ENCODE measurements at regions not wholly inside any gene's neighbourhood (a gene's known extent, or its start where the extent isn't known, plus 50 kb on each side); places are given as distances from the start of the nearest gene placed in this dataset.
"Not testable (repeated sequence)": the region's sequence is repeated elsewhere in the genome, so short reads cannot be mapped to it uniquely, and the experiment has no call there.

- no peaks in the 10 kb centered on the region for H3K4me1 ChIP-seq
- no peaks in the 10 kb centered on the region for H3K27me3 ChIP-seq
- no peak overlapping the region for H3K27ac ChIP-seq
- no peaks in the 10 kb centered on the region for H3K9me3 ChIP-seq
- no peak for DNase-seq (ENCODE audit: low spot score in 2 of 2)
- H3K4me3 ChIP-seq = no peak overlapping the region
- intact Hi-C loops (cut with DNase I) = loop anchor here (5.0 kb wide), 1 partner anchor 332 kb away; no protein-coding TSS in a partner anchor
- TF ChIP-seq, protein P1, sequence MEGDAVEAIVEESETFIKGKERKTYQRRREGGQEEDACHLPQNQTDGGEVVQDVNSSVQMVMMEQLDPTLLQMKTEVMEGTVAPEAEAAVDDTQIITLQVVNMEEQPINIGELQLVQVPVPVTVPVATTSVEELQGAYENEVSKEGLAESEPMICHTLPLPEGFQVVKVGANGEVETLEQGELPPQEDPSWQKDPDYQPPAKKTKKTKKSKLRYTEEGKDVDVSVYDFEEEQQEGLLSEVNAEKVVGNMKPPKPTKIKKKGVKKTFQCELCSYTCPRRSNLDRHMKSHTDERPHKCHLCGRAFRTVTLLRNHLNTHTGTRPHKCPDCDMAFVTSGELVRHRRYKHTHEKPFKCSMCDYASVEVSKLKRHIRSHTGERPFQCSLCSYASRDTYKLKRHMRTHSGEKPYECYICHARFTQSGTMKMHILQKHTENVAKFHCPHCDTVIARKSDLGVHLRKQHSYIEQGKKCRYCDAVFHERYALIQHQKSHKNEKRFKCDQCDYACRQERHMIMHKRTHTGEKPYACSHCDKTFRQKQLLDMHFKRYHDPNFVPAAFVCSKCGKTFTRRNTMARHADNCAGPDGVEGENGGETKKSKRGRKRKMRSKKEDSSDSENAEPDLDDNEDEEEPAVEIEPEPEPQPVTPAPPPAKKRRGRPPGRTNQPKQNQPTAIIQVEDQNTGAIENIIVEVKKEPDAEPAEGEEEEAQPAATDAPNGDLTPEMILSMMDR (IDR thresholded peaks at IDR 0.05) = no peak
- H3K36me3 ChIP-seq = no peaks in the 10 kb centered on the region
Observed at GRCh38 chr12:131644481-131644880, 66.4 kb upstream of the SFSWAP start.

GRCh38 chr12:131644917-131645316, 66.0 kb upstream of the SFSWAP start:
- intact Hi-C loops (cut with DNase I) = loop anchor here (5.0 kb wide), 1 partner anchor 333 kb away; no protein-coding TSS in a partner anchor
- not testable (repeated sequence) for H3K9me3 ChIP-seq; H3K36me3 ChIP-seq; DNase-seq (ENCODE audit: low spot score in 2 of 2); H3K4me3 ChIP-seq; H3K27me3 ChIP-seq; H3K4me1 ChIP-seq; H3K27ac ChIP-seq

- DNase-seq (ENCODE audit: low spot score in 2 of 2); H3K27ac ChIP-seq; H3K4me1 ChIP-seq; H3K27me3 ChIP-seq; H3K4me3 ChIP-seq; intact Hi-C loops (cut with DNase I); H3K36me3 ChIP-seq; H3K9me3 ChIP-seq: not testable (repeated sequence)
Observed at GRCh38 chr12:131645557-131645956, 65.3 kb upstream of the SFSWAP start.

GRCh38 chr12:131646444-131646843, 64.4 kb upstream of the SFSWAP start:
- H3K36me3 ChIP-seq; H3K27me3 ChIP-seq; H3K27ac ChIP-seq; H3K4me1 ChIP-seq; intact Hi-C loops (cut with DNase I); DNase-seq (ENCODE audit: low spot score in 2 of 2); H3K4me3 ChIP-seq; H3K9me3 ChIP-seq: not testable (repeated sequence)

- no peak overlapping the region for H3K27ac ChIP-seq
- no peak for DNase-seq (ENCODE audit: low spot score in 2 of 2)
- H3K27me3 ChIP-seq = no peaks in the 10 kb centered on the region
- TF ChIP-seq, protein P1 (IDR thresholded peaks at IDR 0.05) = no peak
- H3K36me3 ChIP-seq = no peaks in the 10 kb centered on the region
- no peaks in the 10 kb centered on the region for H3K9me3 ChIP-seq
- intact Hi-C loops (cut with DNase I) = no loop called here
- H3K4me1 ChIP-seq = no peaks in the 10 kb centered on the region
- H3K4me3 ChIP-seq = no peak overlapping the region
Observed at GRCh38 chr12:131647667-131648066, 63.2 kb upstream of the SFSWAP start.

DNA sequence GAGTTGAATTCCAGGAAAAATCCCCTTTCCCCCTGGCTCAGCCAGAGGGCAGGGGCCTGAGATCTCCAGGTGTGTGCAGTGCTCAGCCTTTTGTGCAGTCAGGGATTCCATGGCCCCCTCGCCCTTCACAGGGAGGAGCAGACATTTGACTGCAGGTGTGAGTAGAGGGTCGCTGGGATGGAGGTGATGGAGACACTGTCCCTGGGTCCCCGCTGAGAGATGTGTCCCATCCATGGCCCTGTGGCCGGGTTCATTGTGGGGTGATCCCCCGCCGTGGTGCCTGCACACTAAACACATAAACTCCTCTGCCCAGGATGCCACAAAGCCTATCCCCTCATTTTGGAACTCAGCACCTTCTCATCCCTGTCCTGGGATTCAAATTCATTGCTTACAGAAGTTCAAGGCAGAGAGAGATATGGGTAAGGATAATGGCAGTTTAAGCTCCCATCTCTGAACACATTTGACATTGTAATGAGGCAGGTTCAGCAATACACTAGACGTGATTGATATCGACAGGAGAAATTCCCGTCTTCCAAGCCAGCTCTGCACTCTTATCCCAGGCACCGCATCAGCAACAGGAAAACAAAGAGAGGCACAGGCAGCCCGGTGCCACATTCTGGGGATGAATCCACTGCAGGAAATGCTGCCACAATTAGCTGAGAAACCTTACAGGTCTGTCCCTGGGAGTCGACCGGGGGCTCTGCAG, 55.3 kb upstream of the SFSWAP start:
- H3K4me3 ChIP-seq; H3K27ac ChIP-seq; H3K36me3 ChIP-seq; DNase-seq (ENCODE audit: low spot score in 2 of 2); H3K27me3 ChIP-seq; H3K9me3 ChIP-seq; intact Hi-C loops (cut with DNase I); H3K4me1 ChIP-seq: not testable (repeated sequence)

DNA sequence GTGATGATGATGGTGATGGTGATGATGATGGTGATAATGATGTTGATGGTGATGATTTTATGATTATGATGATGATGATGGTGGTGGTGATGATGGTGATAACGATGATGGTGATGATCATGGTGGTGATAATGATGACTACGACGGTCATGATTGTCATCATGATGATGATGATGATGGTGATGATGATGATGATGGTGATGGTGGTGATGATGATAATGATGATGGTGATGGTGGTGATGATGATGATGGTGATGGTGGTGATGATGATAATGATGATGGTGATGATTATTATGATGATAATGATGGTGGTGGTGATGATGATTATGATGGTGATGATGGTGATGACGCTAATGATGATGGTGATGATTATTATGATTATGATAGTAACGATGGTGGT, 54.1 kb upstream of the SFSWAP start:
- H3K27me3 ChIP-seq; H3K4me1 ChIP-seq; intact Hi-C loops (cut with DNase I); H3K27ac ChIP-seq; H3K4me3 ChIP-seq; H3K36me3 ChIP-seq; DNase-seq (ENCODE audit: low spot score in 2 of 2); H3K9me3 ChIP-seq: not testable (repeated sequence)

GRCh38 chr12:131658605-131659004, 52.3 kb upstream of the SFSWAP start:
- H3K27me3 ChIP-seq; H3K4me1 ChIP-seq; H3K9me3 ChIP-seq; H3K27ac ChIP-seq; intact Hi-C loops (cut with DNase I); H3K36me3 ChIP-seq; H3K4me3 ChIP-seq; DNase-seq (ENCODE audit: low spot score in 2 of 2): not testable (repeated sequence)

DNA sequence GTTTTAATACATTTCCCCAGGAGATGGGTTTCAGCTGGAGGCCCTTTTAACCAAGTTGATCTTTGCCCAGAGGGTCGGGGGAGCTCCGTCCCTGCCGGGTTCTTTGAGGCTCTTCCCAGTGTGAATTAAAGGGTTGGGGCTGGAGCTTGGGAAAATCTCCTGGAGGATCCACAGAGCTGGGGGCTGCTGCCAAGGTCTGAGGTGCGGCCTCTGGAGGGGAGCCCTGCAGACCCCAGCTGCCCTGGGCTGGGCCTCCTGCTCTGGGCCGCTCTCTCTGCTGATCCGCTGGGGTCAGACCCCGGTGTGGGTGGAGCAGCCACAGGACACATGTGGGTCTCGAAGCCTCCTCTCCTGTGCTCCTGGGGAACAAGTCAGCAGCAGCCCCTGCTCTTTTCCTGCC, 51.4 kb upstream of the SFSWAP start:
- H3K4me3 ChIP-seq; H3K27ac ChIP-seq; H3K9me3 ChIP-seq; intact Hi-C loops (cut with DNase I); H3K27me3 ChIP-seq; H3K4me1 ChIP-seq; H3K36me3 ChIP-seq; DNase-seq (ENCODE audit: low spot score in 2 of 2): not testable (repeated sequence)

DNA sequence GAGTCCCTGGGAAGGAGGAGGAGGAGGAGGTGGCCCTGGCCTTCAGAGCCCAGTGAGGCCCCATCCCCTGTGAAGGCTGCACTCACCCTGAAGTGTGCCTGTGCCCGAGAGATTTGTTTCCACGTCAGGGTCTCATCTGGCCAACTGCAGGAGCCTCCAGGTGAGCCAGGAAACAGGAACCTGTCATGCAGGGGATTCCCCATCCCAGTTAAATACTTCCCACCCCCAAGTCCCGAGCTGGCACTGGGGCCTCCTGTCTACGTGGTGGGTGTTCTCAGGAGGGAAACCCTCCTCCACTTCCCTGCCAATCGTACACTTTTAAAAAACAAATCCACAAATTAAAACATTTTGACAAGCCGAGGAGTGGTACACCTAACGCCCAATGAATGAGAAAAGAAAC, 50.9 kb upstream of the SFSWAP start:
- intact Hi-C loops (cut with DNase I); DNase-seq (ENCODE audit: low spot score in 2 of 2); H3K27ac ChIP-seq; H3K4me3 ChIP-seq; H3K4me1 ChIP-seq; H3K36me3 ChIP-seq; H3K27me3 ChIP-seq; H3K9me3 ChIP-seq: not testable (repeated sequence)

DNA sequence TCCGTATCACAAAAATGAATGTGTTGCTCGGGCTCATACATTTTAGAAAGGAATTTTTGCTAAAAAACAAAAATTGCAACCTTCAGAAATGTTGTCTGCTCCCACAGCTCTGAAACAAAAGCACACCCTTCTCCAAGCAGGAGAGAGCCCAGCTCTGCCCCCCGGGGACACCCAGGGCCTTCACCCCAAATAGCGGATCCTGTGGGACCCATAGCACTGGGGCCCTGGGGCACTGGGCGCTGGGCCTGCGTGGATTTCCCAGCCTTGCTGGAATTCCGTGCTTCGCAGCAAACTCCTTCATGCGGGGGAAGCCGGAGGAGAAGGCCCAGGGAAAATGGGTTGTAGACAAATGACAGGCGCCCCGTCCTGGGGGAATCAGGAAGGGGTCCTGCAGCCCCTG, 50.5 kb upstream of the SFSWAP start:
- H3K27me3 ChIP-seq; H3K4me1 ChIP-seq; H3K9me3 ChIP-seq; H3K27ac ChIP-seq; H3K36me3 ChIP-seq; intact Hi-C loops (cut with DNase I); H3K4me3 ChIP-seq; DNase-seq (ENCODE audit: low spot score in 2 of 2): not testable (repeated sequence)

Data from ascending aorta (tissue), 2 donors.